Hepatocyte (in vitro differentiated cells): ENCODE measurements at regions not wholly inside any gene's neighbourhood (a gene's known extent, or its start where the extent isn't known, plus 50 kb on each side); places are given as distances from the start of the nearest gene placed in this dataset.

Source experiments
- CTCF ChIP-seq: fragments of 200-600 bp; sonication (generic); IDR thresholded peaks from 2 replicates; pipeline ENCODE4 v1.5.1; 2016; ENCODE audit warnings: antibody characterized with exemption, mild to moderate bottlenecking; ENCODE audit not compliant: poor library complexity
- EZH2 ChIP-seq: fragments of 200-600 bp; sonication (generic); IDR thresholded peaks from 2 replicates; pipeline ENCODE4 v1.6.1; 2016; ENCODE audit warnings: antibody characterized with exemption, mild to moderate bottlenecking, borderline replicate concordance

- TF ChIP-seq CTCF (no peak), EZH2 (no peak)
Measured at GRCh38 chr2:150133623-150134022, 353.8 kb downstream of the RND3 start.
